Cerebellar cortex (tissue), 1 donor: ENCODE measurements at regions not wholly inside any gene's neighbourhood (a gene's known extent, or its start where the extent isn't known, plus 50 kb on each side); places are given as distances from the start of the nearest gene placed in this dataset.

ENCODE experiments used
- DNase-seq: peaks from one replicate; pipeline ENCODE4 v3.0.0-alpha.2; 2015; ENCODE audit warnings: low spot score

DNA sequence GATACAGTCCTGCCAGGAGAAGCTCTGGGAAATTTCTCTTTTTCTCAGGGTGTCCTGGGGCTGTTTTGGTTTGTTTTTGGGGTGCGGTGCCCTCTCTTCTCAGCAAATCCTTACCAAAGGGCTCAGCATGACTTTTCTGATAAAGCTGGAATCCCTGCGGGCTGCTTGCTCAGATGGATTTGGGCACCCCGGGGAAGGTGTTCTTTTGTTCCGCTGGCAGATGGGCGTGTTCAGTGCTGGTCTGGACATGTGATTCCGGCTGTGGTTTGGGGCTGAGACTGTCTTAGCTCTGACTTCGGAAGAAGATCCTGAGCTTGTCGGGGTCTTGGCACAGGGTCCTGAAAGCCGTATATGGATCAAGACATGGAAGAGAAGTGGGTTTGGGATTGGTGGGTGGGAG lies 134.2 kb upstream of the SPRED2 start:
- no peak for DNase-seq

DNA sequence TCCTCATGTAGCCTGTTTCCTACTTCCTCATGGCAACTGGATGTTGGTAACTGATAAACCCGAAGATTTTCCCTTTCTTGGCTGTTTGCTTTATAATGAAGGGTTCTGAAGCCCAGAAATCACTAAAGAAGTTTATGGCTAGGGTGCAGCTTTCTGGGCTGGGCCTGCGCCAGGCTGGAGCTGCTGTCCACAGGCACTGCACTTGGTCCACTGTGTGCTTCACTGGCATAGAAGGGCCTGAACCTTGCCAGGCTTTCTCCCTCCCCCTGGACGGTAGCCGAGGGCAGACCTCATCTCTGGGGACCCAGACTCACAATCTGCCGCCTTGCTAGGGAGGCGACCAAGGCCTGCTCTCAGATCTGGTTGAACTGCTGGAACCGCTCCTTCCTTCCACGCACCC lies 133.3 kb upstream of the SPRED2 start:
- DNase-seq: peak; percentile 12

DNA sequence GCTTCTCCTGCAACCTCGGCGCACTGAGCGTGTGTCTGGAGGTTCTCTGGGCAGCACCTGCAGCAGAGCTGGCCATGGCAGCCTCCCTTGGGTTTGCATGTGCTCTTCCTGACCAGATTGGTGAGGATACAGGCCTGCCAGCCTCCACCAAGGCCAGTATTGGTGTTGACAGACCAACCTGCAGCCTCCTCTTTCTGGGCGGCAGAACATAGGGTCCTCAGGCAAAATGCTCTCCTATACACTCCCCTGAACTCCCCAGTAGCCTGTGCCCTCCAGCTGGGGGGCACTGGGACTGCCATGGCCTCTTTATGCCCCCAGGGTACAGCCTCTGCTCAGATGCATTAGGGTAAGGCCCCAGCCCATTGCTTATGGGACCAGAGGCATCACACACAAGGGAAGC lies 131.9 kb upstream of the SPRED2 start:
- DNase-seq: no peak

DNA sequence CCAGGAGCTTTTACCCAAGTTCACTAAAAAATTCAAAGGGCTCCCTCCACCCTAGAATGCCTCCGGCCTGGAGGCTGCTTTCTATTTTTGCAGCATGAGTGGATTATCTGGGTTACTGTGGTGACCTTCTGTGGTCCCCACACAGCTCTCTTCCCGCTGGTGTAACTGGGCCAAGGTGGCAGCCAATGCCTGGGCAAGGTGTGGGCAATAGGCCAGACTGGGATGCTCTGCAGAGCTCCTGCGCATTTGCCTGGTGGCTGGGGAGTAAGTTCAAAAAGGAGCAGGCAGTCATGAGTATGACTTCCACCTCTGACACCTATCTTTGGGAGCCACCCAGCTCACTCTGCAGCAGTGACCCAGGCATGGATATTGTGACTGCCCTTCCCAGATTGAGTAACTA lies 130.5 kb upstream of the SPRED2 start:
- peak; percentile 64 for DNase-seq

DNA sequence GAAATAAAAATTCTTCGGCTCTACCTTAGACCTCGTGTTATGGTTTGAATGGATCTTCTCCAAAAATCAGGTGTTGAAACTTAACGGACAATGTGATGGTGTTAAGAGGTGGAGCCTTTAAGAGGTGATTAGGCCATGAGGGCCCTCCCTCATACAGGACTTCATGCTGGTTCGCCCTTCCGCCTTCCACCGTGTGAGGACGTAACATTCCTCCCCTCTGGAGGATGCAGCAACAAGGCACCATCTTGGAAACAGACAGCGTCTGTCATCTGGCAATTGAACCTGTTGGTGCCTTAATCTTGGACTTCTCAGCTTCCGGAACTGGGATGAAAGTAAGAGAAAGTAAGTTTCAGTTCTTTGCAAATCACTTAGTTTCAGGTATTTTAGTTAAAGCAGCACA lies 126.3 kb upstream of the SPRED2 start:
- no peak for DNase-seq

DNA sequence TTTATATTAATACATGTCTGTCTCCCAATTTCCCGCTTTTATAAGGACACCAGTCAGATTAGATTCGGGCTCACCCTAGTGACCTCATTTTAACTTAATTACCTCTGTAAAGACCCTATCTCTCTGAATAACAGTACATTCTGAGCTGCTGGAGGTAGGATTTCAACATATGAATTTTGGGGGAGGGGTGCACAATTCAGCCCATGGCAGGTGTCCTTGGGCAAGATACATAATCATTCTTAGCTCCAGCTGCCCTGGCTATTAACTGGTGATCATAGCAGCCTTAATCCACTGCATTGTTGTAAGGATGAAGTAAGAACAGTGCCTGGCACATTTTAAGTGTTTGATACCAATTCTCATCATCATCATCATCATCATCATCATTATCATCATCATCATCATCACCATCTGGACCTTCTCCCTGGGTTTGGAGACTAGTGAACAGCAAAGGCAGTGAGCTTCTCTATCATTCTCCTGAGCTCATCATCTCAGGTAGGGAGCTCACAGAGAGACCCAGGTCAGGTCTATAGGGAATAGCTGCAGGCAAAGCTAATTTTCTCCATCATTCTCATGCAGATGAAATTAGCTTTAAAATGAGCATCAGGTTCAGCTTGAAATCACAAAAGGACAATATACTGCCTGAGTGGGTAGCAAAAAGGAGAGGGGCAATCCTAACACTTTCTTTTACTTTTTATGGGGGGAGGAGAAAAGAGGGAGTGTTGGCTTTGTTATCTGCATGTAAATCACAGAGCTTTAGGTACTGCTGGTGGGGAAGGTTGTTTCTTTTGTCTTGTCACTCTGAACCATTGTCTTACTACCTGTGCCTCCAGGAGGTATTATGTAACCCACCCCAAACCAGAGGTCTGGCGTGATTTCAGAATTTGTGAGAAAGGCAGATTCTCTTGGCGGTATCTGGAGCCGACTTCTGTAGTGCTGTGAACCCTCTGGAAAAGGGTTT lies 125.5 kb upstream of the SPRED2 start:
- DNase-seq: no peak

DNA sequence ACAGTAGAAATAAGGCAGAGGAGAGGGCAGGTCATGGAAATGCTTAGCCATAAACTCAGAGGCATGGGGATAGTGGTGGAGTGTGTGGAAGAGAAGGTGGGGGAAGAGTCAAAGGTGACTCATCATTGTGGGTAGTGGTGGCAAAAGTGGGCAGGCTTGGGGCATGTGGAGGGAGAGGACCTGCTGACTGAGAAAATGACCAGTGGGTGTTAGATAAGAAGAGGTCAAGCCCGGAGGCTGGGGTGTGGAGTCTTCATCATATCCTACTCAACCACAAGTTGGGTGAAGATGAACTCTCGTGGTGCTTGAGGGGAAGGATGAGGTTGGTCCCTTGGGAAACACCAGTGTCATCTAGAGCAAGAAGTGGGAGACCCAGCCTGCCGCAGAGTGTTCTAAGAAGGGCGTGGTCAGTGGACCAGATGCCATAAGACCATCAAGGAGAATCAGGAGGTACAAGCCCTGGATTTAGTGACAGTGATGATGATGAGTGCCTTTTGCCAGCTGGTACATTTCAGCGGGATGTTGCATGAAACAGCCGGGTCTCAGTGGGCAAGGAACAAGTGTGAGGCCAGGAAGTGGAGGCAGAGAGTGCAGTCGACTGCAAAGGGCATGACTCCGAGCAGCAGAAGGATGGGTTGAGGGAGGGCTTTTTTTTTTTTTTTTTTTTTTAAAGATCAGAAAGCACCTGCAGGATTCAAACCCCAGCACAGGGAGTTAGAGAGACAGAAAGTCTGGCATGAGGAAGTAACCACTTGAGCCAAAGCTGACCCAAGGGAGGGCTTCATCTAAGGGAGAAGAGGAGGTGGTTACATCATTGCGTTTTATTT lies 122.6 kb upstream of the SPRED2 start:
- no peak for DNase-seq

DNA sequence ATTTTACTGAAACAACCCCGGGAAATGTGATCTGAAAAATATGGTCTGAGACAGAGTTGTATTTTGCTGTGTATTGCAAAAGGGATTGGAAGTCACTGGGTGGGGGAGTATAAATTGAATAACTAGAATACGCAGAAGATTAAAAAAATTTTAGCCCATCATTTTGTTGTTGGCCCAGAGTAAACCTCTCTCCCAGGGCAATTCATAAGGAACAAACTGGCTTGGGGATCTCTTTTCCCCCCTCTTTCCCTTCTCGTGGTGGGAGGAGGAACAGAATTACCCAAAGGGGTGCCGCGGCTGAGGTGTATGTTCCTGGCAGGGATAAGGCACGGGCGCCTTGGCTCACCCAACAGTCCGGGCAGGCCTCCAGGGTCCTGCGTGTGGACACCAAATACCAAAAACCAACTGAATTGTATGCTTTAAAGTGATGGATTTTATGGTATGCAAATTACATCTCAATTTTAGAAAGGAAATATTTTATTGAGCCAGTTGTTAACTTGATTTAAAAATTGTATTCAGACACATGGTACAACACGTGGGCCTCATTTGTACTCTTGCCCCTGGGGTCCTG lies 121.2 kb upstream of the SPRED2 start:
- peak; percentile 30 for DNase-seq

DNA sequence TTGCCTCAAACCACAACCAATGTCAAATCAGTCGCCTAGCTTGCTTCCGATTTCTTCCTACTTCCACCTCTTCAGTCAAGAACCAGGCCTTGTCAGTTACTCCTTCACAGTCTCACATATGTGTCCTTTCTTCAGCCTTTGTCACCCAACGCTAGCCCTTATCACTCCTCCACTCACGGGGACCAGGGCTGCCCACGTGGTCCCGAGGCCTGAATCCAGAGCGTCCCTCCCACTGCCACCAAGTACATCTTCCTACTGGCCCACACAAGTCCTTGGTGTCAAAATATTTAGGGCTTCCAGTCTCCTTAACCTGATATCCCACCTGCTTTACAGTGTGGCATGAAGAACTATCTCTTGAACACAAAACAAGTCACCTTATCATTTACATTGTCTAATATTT lies 119.1 kb upstream of the SPRED2 start:
- DNase-seq: no peak

DNA sequence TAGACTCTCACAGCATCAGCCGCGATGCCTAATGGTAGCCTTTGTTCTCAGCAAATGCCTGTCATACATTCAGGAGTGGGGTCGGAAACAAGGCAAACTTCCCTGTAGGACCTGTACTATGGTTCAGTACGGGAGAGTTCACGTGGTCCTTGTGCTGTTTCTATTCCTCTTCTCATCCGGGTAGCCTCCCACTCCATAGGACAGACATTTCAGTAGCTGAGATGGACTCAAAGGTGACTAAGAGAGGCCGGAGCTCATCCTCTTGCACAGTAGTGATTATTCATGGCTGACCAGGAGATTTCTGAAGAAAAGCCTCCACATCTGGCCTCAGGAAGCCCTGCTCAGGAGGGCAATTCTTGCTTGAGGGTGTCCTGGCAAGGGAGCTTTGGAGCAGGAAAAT lies 117.8 kb upstream of the SPRED2 start:
- DNase-seq: no peak

DNA sequence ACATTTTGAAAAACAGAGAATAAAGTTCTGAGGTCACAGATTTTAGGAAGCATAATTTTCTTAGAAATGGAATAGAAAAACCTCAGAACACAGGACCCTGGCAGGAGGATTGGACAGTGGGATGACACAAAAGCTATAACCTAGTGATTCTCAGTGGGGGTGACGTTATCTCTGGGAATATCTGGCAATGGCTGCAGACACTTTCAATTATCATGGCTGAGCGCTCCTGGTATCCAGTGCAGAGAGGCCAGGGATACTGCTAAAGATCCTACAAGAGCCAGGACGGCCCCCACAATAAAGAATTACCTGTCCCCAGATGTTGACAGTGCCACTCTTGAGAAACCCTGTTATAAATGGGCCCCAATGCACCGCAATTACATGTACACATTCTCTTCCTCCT lies 117.2 kb upstream of the SPRED2 start:
- DNase-seq: no peak

DNA sequence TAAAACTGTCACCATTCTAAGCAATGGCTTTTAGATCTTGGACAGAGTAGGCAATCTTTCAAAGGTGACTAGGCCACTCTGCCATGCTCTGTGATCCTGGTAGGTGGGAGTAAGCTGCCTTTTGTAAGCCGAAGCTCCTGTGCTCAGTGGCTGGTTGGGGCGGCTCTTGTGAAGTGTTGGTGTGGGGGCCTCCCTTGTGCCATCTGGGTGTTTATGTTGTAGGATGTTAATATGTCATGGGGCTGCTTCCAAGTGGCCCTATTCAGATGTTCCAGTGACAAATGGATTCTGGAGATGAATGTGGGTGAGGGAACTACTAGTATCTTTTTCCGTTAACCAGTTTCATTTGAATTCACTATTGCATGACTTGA lies 116.8 kb upstream of the SPRED2 start:
- DNase-seq: no peak

DNA sequence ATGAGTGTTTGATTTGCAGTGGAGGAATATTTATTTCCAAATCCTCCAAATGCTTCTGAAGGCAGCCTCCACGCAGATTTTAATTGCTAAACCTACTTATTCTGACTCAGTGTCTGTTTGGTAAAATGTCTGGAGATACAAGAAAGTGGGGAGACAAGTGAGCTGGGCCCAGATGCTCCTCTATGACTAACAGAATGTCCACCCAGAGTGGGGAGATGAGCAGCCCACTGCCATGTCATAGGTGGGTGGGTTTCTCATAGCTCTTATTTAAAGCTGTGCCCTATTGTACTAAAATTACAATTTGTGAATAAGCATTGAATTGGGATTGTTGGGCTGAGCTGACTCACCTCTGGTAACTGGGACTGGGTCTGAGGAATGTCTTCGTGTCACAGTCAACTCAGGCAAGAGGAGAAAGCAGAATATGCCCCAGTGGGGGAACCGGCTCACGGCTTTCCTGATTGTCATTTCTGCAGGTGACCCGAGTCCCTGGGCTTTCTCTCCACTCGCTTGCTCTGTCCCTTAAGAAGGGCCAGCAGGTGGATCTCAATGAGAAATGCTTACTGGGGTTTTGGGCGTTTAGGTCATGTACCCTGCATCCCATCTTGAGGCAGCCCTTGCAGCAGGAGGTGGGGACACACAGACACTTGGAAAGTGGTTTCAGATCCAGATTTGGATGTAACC lies 116.3 kb upstream of the SPRED2 start:
- no peak for DNase-seq

DNA sequence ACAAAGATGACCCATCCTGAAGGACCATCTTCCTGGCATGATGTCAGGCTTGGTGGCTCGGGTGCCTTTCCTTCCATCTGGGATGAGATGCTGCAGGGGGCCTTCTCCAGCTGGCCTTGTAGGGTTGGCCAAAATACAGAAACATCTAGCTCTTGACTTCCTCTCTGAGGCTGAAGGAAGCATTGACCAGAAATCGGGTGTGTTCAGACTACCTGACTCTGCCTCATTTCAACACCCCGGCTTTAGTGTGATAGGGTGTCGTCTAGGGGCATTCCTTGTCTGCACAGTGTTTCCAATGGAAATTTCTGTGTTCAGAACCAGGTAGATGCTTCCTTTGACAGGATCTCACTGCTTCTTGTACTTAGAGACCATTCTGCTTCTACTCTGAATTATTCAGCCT lies 115.7 kb upstream of the SPRED2 start:
- DNase-seq: no peak

DNA sequence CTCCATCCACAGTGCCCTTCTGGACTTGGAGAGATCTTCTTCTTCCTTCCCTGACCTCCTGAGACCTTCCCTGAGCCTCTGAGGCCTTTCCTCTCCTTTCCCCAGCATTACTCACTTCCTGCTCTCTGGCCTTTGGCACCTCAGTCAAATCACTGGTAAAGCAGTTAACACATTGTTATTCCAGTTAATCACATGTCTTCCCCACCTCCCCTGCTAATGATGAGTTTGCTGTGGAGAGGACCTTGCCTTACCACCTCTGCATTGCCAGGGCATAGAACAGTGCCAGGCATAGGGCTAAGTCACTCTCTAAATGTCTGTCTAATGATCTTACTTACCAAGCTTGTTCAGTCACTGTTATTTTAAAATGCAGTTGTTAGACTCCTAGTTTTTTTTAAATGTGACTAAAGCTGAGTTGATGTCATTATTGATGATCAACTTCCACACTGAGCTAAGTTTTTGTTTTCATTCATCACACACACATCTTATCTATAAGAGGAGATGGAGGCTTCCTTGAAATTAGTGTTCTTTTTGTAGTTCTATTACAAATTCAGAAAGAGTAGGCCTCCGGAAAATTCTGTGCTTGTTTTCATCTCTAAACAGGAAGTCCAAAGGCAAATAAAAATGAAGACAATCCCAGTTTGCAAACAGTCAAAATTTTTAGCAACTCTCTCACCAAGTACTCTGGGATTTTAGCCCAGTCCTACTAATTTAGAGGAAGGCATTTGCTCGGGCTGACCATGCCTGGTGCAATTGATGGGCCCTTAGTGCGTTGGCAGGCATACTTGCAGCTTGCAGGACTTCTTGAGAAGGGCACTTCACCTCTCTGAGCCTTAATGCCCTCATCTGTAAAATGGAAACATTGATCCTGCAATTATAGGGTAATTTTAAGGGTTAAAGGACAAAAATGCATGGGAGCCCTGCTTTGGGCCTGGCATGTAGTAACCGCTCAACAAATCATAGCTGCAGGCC lies 113.7 kb upstream of the SPRED2 start:
- DNase-seq: no peak

DNA sequence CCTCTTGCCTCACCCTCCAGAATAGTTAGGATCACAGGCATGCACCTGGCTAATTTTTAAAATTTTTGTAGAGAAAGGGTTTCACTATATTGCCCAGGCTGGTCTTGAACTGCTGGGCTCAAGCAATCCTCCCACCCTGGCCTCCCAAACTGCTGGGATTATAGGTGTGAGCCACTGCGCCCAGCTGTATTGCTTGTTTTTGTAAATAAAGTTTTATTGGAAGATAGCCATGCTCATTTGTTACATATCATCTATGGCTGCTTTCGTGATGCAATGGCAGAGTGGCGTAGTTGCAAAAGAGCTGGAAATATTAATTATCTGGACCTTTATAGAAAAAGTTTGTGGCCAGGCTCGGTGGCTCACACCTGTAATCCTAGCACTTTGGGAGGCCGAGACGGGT lies 109.4 kb upstream of the SPRED2 start:
- no peak for DNase-seq

DNA sequence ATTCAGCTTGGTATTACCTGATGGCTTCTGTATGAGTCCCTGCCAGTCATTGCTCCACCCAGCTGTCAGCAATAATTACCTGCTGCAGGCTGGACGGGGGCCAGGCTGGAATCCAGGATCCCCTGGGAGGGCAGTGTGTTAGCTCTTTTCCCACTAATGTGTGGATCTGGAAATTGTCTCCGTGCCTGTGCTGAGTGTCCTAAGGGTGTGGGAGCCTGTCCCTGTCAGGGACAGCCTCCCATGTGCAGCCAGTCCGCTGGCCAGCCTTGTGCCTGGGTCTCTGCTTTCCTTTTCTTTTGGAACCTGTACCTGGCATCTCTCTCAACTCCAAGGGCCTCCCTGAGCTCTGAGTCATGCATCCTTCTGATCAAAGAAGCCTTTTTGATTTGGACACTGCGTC lies 107.2 kb upstream of the SPRED2 start:
- DNase-seq: peak; percentile 16

DNA sequence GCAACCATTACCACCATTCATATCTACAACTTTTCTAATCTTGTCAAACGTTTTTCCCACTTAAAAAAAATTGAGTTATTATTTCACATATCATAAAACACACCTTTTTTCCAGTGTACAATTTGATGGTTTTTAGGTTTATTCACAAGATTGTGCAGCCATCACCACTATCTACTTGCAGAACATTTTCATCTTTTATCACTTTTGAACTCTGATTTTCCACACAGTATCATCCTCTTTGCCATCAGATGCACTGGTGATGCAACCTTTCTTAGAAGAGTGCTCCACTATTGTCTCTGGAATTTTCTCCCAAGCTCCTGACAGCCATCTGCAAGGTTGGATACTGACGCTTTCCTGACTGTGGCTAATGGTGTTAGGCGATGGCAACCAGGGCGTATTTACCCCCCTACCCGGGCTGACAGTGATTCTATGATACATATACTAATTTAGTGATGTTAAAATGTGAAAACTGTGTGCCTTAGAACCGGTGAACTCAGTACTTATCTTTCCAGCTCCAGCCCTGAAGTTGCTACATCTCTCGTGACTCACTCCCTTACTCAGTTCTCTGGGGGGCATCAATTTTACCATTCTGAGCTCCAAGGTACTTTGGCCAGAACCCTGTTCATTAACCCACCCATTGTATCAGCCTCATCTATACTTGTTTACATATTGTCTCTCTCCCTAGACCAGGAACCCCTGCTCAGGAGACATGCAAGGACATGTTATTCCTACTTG lies 105.4 kb upstream of the SPRED2 start:
- DNase-seq: no peak

DNA sequence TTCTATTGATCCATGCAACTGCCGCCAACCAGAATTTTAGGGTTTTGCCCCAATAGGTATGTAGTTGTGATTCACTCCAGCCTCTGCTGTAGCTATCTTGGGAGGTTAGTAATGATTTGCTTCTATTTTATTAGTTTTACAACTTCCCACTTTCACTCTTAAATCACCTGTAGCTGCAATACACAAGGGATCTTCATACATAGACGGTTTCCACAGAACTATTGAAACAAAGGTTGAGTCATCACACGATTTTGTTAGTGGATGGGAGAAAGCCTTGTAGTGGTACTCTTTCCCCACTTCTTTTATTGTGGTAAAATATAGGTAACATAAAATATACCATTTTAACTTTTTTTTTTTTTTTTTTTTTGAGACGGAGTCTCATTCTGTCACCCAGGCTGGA lies 104.2 kb upstream of the SPRED2 start:
- DNase-seq: no peak

DNA sequence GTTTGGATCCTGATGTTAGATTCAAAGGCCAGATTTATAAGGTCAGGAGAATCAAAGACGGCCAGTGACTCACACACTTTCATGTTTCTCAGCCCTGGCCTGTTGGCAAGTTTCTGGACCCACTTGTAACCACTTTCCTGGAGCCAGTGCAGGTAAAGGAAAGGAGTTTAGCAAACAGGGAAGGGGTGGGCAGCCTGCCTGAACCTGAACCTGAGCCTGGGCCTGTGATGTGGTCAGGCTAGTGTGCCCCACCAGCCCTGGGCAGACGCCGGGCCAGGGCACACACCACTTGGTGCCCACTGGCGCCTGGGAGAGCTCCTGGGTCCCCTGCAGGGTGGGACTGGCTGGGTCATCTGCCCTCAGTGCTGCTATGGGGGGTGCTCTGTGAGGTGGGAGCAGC lies 100.5 kb upstream of the SPRED2 start:
- no peak for DNase-seq
